HG02852 (cell line): ENCODE measurements at regions not wholly inside any gene's neighbourhood (a gene's known extent, or its start where the extent isn't known, plus 50 kb on each side); places are given as distances from the start of the nearest gene placed in this dataset.

ENCODE experiments used
- ATAC-seq: cut with Tn5 transposase; IDR thresholded peaks from one replicate; pipeline ENCODE4 v1.9.1; 2021; ENCODE audit warnings: mild to moderate bottlenecking, moderate library complexity; ENCODE audit not compliant: unreplicated experiment

DNA sequence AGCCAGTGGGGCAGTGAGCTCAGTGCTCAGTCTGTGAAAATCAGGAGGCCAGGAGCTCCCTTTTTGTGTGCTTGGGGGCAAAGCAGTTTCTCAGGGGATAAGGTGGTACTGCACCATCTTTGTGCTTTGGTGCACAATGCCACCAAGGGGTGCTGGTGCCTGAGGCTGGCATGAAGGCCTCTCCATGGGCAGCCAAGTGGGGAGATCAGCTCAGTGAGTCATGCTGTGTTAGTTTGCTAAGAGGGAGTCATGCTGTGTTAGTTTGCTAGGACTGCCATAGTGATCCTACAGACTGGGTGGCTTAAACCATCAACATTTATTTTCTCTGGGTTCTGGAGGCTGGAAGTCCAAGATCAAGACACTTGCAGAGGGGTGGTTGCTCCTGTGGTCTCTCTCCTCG lies 428.1 kb downstream of the PRDM2 start:
- ATAC-seq: no peak

DNA sequence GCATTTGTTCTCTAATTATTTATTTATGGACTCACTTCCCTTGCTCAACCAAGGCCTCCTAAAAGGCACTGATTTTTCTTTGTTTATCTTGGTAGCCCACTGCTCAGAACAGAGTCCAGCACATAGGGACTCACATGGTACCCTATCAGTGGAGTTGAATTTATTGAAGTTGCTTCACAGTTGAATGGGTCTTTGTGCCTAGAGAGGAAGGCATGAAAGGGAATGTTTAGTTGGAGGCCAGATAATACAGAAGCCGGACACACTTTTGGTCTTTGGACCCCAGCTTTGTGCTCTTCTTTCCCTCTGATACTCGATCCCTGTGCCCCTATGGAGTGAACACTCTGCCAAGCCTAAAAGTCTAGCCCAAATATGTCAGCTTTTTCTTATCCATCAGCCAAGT lies 429.0 kb downstream of the PRDM2 start:
- ATAC-seq: no peak

DNA sequence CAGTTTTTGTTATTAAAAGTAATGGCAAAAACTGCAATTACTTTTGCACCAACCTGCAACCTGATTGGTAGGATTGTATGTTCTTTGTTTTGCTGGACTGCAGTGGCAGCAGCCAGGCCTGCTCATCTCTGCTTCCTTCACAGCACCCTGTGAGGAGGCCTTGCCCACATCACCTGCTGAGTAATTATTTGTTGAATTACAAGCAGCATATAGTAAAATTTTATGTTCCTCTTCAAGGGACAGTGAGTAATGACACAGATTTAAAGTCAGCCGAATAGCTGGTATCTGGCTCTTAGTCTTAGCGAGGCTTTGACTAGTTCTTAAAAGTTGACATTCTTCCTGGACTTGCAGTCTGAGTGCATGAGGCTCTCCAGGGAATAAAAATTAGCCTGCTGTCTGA lies 435.1 kb downstream of the PRDM2 start:
- ATAC-seq: no peak

DNA sequence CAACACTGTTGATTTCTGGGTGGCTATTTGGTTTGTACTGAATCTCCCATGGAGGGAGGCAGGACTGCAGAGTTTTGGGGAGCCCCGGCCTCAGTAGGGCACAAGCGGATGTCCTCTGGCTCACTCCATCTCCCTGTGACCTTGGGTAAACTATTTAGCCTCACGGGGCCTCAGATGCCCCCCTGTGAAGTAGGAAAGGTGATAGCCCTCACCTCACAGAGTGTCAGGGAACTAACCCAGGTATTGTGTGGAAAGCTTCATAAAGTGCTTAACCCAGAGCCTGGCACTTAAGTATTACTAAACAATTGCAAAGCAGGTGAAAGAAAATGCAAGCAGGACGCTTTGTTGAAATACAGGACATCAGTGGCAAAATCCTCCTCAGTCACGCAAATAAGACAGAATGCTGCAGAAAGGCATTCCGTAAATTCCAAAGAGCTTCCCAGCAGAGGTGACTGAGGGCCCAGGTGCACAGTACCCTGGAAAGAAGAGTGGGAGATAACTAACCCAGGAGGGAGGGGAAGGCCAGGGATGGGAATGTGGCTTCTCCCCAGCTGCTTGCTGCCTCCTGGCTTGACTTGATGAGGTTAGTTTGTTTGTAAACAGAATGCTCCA lies 436.3 kb downstream of the PRDM2 start:
- ATAC-seq: no peak

DNA sequence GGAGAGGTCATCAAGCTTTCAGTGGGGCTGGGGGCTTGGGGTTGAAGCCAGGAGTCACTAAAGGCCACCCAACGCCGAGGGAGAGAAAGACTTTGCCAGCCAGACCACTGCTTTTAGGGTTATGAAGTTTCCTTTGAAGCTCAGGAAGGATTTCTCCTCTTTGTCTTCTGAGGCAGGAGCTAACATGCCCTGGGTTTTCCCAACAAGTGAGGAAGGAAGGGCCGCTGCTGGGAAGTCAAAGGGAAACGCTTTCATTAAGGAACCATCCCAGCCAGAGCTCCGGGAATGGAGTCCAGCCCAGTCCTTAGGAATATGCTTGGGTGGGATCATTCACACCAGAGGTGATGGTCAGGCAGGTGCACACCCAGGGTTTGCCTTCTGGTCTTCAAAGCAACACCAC lies 436.9 kb downstream of the PRDM2 start:
- ATAC-seq: no peak

DNA sequence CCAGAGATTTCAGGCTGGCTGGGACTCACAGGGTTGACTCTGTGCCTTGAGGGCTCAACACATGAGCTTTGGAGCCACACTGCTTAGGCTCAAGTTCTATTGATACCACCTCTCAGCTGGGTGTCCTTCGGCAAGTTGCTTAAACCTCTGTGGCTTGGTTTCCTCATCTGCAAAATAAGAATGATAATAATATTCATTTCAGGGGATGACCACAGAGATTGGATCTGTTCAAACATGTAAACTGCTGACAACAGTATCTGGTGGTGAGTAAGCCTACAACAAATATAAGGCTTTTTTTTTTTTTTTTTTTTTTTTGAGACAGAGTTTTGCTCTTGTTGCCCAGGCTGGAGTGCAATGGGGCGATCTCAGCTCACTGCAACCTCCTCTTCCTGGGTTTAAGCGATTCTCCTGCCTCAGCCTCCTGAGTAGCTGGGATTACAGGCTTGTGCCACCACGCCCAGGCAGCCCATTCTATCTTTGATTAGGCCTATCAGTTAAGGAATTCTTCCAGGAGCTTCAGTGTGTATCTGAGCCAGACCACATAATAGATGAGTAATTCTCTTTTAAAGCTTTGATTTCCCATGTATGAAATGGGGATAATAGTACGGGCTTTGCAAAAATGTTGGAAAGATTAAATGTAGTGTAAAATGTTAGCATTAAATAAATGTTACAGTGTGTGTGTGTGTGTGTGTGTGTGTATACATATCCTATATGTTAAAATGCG lies 437.6 kb downstream of the PRDM2 start:
- no peak for ATAC-seq

DNA sequence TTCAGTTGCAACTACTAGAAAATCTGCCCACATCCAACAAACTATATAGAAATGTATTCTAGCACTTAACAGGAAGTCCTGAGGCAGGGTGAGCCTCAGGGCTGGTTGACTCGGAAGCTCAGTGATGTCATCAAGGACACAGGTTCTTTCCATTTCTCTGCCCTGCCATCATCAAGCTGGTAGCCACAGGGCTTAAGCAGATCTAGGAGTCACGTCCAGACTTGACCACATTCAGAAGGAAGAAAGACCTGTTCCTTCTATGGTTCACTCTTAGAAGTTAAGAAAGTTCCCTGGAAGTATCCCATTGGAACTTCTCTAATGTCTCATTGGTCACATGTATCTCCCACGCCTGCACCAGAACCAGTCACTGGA lies 438.1 kb downstream of the PRDM2 start:
- no peak for ATAC-seq

DNA sequence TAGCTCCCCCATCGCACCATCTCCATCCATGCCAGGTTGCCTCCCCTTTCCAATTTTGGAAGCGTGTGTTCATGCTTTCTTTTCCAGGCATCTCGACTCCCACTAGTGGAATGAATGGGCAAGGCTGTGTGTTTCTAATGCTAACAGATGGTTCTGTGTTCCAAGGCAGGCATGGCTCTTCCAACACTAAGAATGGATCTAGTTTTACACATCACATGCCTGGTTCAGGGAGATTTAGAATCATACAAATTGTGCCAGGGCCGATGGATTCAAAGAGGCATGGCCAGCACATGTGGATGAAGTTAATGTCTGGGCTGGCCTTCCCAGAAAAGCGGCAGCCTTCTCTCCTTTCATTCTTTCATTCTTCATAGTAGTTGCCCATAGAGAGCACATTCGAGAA lies 438.7 kb downstream of the PRDM2 start:
- no peak for ATAC-seq

DNA sequence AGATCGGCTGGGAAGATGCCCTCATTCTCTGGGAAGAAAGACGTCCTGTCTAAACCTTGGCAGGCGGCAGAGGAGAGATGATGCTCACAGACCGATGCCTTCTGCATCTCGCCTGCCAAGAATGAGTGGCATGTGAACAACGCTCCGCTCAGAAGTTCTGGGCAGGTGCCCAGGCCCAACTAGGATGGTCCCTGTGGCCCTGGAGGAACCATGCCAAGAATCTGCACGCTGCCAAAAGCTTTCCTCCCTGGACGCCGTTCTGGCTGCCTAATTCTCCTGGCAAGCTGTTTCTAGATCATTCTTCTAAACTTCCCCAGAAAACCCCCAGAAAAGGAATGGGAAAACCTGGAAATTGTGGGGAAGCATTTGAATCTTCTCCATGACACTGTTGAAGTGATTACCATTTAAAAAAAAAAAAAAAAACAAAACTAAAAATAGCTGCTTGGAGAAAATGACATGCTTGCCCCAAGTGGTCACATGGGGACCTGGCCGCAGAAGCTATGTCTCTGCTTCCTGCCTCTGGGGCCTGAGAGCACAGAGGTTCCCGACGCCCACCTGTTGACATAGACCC lies 440.9 kb downstream of the PRDM2 start:
- no peak for ATAC-seq

DNA sequence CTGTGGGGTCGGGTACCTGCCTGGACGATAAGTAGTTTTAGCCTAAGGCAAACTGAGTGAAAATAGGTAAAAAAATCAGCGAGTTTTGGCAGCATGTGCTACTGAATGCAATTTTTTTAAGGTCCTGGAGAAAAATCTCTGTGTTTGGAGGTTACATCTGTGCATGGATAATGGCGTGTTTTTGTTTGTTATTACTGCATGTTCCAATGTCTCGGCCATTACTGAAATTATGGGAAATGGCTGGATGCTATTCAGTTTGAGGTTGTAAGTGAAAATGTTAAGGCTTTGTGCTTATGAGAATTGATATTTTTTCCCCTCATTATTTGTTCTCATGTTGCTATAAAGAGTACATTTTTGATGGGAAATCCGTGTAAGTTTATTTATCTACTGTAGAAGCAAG lies 441.7 kb downstream of the PRDM2 start:
- ATAC-seq: no peak

DNA sequence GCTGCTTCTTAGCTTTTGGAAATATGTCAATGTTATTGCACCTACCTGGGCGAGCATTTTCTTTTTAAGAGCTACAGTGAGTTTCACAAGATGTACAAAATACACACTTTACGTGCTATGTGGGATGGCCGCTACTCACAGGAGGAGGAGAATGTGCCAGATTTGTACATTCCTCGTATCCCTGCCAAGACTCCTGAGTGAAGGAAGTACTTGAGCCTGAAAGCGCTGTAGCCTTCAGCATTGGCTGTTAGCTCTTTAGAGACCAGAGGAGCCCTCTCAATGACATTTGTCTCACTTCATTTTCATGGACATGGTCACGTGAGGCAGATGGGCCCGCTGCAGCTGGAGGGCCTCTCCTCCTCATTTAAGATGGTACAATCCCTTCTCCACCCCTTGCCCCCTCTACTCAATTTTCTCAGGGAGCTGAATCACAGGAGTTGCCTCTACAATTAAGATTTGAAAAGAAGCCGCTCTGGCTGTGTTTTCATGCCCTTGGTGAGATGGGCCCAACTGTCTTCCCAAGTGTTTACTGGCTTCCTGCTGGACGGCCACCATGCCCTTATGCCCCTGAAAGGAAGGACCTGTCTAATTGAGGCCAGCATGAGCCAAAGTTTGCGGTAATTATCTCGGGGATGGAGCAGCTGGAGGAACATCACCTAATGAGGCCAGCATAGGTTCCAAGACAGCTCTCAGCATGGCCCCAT lies 442.6 kb downstream of the PRDM2 start:
- ATAC-seq: no peak

DNA sequence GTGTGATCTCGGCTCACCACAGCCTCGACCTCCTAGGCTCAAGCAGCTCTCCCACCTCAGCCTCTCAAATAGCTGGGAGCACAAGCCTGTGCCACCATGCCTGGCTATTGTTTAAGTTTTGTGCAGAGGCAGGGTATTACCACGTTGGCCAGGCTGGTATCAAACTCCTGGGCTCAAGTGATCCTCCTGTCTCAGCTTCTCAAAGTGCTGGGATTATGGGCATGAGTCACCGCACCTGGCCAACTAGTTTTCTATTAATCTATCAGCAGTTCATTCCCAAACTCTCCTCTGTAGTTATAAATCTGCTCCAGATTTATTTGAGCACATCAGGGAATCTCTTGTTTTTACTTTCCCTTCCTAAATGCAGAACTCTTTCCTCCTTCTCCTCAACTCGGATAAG lies 443.8 kb downstream of the PRDM2 start:
- ATAC-seq: no peak

DNA sequence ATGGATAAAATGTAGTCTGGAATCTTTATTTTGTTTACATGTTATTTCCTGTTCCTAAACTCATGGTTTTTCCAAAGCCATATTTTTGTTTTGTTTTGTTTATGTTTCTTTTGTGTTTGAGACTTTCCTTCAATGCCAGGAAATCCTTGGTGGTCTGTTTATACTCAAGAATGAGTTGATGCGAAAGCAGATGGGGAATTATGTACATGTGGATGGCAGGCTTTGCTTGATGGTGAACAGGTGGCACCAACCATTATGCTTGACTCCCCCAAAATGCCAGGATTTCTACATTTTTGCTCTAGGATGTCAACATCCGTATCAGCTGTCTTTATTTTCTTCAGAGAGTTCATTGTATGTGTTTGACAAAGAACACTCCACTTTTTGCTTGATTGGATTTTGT lies 448.5 kb downstream of the PRDM2 start:
- no peak for ATAC-seq

DNA sequence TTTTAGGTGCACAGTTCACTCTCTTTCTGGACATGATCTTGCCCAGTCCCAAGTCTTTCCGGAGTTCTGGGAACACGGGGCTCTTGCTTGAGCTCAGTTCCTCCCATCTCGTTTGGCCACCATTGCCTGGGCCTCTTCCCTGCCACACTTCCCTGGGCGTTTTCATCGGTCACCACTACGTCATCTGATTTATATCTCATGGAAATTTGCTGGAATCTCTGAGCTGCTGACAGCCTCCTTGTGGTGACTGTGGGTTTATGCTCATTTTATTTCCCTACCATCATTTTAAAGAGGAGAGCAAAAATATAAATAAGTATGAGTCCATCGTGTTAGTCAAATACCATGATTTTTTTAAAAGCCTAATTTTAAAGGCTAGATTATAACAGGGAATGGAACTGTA lies 449.1 kb upstream of the KAZN start:
- ATAC-seq: no peak

DNA sequence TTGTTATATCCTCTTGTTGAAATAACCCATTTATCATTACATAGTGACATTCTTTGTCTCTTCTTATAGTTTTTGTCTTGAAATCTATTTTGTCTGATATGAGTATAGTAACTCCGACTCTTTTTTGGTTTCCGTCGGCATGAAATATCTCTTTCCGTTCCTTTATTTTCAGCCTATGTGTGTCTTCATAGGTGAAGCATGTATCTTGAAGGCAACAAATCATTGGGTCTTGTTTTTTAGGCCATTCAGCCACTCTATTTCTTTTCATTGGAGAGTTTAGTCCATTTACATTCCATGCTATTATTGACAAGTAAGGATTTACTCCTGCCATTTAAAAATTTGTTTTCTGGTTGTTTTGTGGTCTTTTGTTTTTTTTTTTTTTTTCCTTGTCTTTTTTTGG lies 441.9 kb upstream of the KAZN start:
- ATAC-seq: no peak

DNA sequence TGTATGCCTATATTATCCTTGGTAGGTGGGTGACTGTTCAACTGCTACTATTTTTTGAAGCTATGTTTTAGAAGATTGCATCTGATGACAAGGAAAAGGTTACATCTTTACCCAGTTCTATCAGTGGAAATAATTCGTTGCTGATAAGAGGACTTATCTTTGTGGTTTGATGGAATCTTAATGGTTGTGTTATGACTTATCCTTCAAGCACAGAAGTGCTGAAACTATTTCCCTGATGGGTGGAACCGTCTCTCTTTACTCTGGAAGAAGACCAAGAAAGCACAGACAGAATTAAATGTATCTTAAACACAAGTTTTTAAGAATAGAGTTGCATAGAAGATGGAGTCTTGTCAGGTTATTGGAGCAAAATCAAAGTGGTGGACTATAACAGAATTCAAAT lies 437.7 kb upstream of the KAZN start:
- no peak for ATAC-seq

DNA sequence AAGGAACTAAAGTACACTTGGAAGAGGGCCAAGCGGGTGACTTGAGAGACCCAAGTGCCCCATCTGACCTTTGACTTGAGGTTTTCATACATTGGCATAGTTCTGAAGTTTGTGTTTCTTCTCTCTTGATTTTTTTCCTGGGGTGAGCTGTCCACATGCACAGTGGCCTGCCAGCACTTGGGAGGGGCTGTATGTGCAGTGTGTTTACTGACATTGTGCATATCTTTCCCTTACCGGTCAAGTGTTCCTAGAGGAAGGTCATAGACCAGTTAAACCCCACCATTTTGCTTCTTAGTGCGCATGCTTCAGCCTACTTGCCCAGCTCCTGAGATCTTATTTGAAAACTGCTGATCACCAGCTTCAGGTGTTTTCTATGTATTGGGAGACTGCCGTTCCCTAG lies 435.2 kb upstream of the KAZN start:
- no peak for ATAC-seq

DNA sequence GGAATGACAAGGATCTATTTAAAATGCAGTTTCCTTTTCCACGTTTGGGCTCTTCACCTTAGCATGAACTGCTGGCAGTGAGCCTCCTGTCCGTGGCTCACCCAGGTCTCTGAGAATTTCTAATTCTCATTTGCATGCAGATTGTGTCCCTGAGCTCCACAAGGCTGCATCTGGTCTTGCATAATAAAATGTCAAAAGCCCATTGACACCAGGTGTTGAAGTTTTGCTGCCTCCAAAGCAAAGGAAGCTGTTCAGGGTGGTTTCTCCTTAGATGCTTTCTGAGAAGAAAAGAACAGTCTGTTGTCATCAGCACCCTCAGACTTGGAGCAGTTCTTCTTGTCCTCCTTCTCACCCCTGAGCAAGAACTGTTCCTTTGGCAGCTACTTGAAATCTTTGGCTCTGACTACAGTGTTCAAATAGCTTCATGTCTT lies 433.1 kb upstream of the KAZN start:
- no peak for ATAC-seq

DNA sequence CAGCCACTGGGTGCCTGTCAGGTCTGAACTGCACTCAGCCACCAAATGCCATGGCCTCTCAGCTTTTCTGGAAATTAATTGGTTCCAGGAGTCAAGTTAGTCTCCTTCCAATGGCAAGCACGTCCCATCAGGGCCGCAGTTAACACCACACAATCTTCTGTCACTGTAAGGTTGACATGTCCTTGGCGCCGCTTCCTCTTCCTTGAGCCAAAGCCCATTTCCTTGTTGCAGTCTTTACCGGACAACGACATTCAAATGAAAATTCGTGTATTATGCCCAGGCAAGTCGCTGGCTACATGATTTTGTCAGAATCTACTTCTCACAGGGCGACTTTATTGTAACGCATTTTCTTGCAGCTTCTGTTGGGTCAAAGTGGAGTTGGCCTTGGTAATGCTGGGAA lies 430.6 kb upstream of the KAZN start:
- ATAC-seq: no peak

DNA sequence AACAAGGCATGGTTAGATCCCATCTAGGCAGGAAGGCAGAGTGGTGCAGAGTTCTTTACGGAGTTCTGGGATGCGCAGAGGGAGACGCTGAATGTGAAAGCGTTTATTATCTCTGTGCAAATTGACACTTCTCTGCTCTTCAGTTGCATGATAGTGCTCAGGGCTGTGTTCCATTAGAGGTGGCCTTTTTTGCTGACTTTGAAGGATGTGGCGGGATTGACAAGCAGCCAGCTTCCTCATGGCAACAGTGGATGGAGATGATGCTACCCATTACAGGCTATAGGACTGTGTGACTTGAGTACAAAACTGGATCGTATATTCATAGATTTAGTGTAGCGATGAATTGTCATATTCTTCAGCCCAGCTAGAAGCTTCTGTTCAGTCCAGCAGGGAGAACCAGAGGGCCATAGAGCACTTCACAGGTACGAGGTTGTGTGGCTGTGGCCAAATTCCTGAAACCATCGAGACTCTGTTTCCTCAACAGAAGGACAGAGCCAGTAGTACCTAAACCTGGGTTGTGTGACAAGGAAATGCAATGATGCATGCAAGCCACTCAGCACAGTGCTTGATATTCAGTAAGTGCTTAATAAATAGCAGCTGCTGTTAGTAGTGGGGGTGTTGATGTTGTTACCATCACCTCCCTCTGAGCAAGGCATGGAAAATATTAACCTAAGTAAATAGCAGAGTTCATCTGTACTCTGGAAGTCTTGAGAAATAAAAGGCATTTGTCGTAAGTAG lies 430.0 kb upstream of the KAZN start:
- no peak for ATAC-seq

DNA sequence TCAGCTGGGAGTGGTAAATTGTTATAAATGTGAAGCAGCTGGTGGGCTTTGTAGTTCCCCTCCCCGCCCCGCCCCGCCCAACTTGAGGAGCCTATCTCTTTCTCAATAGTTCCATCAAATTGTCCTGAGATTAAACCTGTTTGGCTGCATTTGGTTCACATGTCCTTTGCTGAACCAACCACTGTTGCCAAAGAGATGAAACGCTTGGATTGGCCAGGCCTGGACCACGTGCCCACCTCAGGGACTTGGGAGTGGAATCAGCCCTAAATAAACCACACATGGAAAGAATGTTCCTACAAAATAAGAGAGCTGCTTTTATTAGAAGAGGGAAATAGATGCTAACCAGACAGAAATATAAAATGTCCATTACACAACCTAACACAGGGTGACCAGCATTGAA lies 424.9 kb upstream of the KAZN start:
- ATAC-seq: no peak
